GM12875 (cell line): ENCODE measurements at regions not wholly inside any gene's neighbourhood (a gene's known extent, or its start where the extent isn't known, plus 50 kb on each side); places are given as distances from the start of the nearest gene placed in this dataset.

ENCODE experiments used
- H3K4me3 ChIP-seq: one replicate; pipeline ENCODE4 v1.5.1; 2011; ENCODE audit warnings: low read depth, low read length, control low read depth
- TF ChIP-seq, protein P1 (sequence below): IDR thresholded peaks from 2 replicates; pipeline ENCODE4 v1.5.1; 2011; ENCODE audit warnings: low read depth, mild to moderate bottlenecking, control low read depth, inconsistent platforms, low read length, moderate library complexity, borderline replicate concordance; ENCODE audit not compliant: insufficient read depth

DNA sequence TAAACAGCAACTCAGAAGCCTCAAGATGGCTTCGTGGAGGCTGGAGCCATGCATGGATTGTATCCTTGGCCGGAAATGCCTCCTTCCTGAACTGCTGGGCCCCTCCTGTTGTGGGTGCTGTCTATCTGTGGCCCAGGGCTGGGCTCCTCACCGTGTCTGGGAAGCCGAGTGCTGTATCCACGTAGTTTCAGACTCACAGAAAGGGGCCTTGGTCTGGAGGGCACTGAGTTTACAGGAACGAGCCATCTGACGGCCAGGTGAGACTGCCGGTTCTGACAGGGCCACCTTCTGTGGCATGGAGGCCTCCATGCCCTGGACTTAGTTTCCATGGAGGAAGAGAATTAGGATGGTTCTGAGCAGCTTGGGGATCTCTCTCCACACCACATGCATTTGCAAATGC is 142.2 kb downstream of the ERMARD start:
- TF ChIP-seq, protein P1, sequence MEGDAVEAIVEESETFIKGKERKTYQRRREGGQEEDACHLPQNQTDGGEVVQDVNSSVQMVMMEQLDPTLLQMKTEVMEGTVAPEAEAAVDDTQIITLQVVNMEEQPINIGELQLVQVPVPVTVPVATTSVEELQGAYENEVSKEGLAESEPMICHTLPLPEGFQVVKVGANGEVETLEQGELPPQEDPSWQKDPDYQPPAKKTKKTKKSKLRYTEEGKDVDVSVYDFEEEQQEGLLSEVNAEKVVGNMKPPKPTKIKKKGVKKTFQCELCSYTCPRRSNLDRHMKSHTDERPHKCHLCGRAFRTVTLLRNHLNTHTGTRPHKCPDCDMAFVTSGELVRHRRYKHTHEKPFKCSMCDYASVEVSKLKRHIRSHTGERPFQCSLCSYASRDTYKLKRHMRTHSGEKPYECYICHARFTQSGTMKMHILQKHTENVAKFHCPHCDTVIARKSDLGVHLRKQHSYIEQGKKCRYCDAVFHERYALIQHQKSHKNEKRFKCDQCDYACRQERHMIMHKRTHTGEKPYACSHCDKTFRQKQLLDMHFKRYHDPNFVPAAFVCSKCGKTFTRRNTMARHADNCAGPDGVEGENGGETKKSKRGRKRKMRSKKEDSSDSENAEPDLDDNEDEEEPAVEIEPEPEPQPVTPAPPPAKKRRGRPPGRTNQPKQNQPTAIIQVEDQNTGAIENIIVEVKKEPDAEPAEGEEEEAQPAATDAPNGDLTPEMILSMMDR: no peak
- H3K4me3 ChIP-seq: no peak overlapping the region

DNA sequence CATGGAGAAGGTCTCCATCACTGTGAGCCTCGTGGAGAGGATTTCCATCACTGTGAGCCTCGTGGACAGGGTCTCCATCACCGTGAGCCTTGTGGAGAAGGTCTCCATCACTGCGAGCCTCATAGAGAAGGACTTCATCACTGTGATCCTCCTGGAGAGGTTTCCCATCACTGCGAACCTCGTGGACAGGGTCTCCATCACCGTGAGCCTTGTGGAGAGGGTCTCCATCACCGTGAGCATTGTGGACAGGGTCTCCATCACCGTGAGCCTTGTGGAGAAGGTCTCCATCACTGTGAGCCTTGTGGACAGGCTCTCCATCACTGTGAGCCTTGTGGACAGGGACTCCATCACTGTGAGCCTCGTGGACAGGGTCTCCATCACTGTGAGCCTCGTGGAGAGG is 140.4 kb downstream of the ERMARD start:
- TF ChIP-seq, protein P1: no peak
- H3K4me3 ChIP-seq: no peak overlapping the region

DNA sequence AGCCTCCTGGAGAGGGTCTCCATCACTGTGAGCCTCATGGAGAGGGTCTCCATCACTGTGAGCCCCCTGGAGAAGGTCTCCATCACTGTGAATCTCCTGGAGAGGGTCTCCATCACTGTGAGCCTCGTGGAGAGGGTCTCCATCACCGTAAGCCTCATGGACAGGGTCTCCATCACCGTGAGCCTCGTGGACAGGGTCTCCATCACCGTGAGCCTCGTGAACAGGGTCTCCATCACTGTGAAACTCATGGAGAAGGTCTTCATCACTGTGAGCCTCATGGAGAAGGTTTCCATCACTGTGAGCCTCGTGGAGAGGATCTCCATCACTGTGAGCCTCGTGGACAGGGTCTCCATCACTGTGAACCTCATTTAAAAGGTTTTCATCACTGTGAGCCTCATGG is 140.0 kb downstream of the ERMARD start:
- H3K4me3 ChIP-seq: no peak overlapping the region
- TF ChIP-seq, protein P1: no peak

DNA sequence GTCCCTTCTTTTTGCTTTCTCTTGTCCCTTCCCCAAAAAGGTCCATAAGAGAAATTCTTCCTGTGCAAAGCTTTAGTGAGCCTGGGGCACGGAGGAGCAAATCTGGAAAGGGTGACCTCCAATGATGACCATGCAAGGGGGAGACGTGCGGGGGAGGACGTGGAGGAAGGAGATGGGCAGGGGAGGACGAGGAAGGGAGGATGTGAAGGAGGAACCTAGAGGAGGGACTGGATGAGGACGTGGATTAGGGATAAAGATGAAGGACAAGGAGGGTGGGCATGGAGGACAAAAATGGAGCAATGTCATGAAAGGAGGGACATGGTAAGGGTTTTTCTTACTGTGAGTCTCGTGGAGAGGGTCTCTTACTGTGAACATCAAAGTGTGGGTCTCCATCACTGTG is 139.5 kb downstream of the ERMARD start:
- TF ChIP-seq, protein P1: no peak
- H3K4me3 ChIP-seq: no peak overlapping the region

DNA sequence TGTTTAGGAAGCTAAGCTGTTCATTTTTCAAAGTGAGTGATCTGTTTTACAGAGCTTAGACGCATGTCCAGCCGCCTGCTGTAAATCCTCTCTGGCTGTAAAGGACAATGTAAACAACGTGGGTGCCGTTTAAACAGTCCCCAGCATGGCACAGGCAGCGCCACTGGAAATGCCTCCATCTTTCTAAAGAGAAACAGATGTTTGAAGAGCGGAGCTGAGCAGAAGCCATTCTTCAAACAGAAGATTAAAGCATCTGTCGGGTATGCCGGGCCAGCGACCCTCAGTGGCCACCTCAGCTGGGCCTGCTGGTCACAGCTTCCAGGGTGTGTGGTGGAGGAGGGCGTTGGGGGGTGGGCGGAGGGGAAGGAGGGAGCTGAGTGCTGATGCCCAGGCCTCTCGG is 138.6 kb downstream of the ERMARD start:
- H3K4me3 ChIP-seq: no peak overlapping the region
- TF ChIP-seq, protein P1: no peak

DNA sequence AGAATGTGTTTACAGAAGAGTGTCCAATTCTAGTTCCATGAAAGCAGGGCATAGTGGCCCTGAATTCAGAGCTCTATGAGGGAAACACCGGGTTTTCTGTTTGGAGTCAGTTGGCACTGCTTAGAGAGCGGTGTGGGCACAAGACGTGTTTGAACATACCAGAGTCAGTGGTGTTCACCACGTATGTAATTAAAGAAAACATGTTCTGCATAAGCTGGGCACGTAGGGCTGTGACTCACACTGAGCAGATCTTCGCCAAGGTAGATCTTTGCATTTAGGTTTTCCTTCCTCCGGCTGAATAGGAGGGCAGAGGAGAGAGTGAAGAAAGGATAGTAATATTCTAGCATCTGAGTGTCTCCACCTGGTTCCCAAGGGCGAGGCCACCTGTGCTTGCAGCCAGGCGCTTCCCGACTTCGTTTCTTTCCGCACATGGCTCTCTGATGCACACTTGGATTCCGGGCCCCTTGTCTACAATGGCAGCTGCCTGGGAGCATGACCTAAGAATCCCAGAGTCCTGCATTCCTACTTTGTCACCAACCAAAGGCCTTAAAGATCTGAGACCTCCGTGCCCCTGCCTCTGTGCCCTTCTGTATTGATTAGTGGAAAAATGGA is 136.2 kb downstream of the ERMARD start:
- TF ChIP-seq, protein P1: no peak
- no peak overlapping the region for H3K4me3 ChIP-seq

DNA sequence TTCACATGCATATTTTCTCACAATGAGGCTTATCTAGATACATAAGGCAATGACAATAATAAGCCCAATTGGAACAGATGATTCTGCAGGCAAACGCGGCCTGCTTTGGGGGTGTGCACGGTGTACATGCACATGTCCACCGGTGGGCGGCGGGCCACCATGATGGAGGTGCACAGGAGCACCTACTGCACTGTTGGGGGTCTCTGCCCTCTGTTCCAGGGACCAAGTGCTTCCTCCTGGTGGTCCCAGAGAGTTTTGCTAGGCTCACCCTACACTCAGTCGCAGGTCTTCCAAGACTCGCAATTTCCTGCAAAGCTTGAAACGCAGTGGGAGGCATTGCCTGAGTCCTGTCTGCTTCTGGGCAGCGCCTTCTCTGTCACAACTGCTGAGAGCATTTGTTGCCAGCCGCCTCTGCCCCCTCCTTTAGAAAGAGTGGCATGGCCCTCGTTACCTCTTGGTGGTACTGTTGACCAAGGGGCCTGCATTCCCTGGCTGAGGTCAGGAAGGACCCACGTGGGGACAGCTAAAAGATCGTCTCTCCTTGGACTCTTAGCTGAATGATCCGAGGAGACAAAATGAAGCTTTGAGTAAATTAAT is 135.3 kb downstream of the ERMARD start:
- H3K4me3 ChIP-seq: no peak overlapping the region
- TF ChIP-seq, protein P1: no peak
